ENCODE measurements at regions not wholly inside any gene's neighbourhood (a gene's known extent, or its start where the extent isn't known, plus 50 kb on each side); places are given as distances from the start of the nearest gene placed in this dataset.

DNA sequence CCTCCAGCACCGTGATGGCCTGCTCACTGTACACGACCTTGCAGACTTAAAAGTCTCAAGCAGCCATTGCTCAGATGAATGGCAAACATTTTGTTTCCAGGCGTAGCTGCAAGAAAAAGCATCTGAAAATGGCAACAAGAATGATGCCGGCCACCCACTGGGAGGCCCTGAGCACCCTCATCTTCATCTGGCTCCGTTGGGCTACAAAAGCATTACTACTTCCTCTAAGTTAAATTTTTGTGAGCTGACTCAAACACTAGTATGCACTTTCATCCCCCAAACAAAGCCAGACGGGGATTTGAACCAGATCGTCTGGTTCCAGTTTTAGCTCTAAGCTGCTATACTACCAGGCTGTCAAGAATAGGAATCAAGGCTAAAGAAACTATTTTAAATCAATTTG lies 116.6 kb upstream of the CDK1 start:
- TF ChIP-seq, protein P1, sequence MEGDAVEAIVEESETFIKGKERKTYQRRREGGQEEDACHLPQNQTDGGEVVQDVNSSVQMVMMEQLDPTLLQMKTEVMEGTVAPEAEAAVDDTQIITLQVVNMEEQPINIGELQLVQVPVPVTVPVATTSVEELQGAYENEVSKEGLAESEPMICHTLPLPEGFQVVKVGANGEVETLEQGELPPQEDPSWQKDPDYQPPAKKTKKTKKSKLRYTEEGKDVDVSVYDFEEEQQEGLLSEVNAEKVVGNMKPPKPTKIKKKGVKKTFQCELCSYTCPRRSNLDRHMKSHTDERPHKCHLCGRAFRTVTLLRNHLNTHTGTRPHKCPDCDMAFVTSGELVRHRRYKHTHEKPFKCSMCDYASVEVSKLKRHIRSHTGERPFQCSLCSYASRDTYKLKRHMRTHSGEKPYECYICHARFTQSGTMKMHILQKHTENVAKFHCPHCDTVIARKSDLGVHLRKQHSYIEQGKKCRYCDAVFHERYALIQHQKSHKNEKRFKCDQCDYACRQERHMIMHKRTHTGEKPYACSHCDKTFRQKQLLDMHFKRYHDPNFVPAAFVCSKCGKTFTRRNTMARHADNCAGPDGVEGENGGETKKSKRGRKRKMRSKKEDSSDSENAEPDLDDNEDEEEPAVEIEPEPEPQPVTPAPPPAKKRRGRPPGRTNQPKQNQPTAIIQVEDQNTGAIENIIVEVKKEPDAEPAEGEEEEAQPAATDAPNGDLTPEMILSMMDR (IDR thresholded peaks at IDR 0.05), result no peak
- TF ChIP-seq POLR2A (IDR thresholded peaks at IDR 0.05), result no peak

All from heart left ventricle (tissue), 13 donors.